ENCODE measurements at regions not wholly inside any gene's neighbourhood (a gene's known extent, or its start where the extent isn't known, plus 50 kb on each side); places are given as distances from the start of the nearest gene placed in this dataset.
A peak's percentile ranks its signal among the peaks of the same experiment; 100 is the strongest.

- ATAC-seq = no peak
- no peak overlapping the region for H3K27ac ChIP-seq (ENCODE audit: extremely low read length, insufficient read depth, low read length)
- no peak overlapping the region for H3K4me3 ChIP-seq (replicated peaks in 1 of 3; ENCODE audit: insufficient read depth in 1 of 3, low read depth in 2 of 3, low read length in 3 of 3)
- H3K9ac ChIP-seq (ENCODE audit: insufficient read depth, low read depth, low read length) = no peak overlapping the region
- no peak overlapping the region for H2AFZ ChIP-seq (ENCODE audit: low read length)
- peak; percentile 86; the same call in 1 of the 2 replicates for TF ChIP-seq PCBP1 (IDR thresholded peaks at IDR 0.05; ENCODE audit: borderline replicate concordance, low read depth, low read length)
- TF ChIP-seq HNRNPK (IDR thresholded peaks at IDR 0.05; ENCODE audit: low read depth, low read length, poor library complexity, severe bottlenecking) = peak; percentile 99
- TF ChIP-seq NCOA5 (CRISPR knock-in tag; IDR thresholded peaks at IDR 0.05) = no peak
- no peak overlapping the region for H3K4me2 ChIP-seq (ENCODE audit: low read depth, low read length)
- H3K36me3 ChIP-seq (replicated peaks in 1 of 2; ENCODE audit: control insufficient read depth in 1 of 2, insufficient read depth in 2 of 2, low read length in 2 of 2) = no peaks in the 10 kb centered on the region
- no peaks in the 10 kb centered on the region for H3K79me2 ChIP-seq (ENCODE audit: insufficient read depth, low read length)
- ChIA-PET POLR2A (no interaction called here), CTCF (ENCODE audit: low intra/inter-chr PET ratio, low total read pairs) (no interaction called here)
- intact Hi-C loops (cut with micrococcal nuclease; ENCODE audit: unreplicated experiment) = no loop called here
- H3K27me3 ChIP-seq (ENCODE audit: control insufficient read depth in 1 of 2, insufficient read depth in 2 of 2, low read length in 2 of 2) = no peaks in the 10 kb centered on the region
- no peak for FAIRE-seq
- no peaks in the 10 kb centered on the region for H4K20me1 ChIP-seq (ENCODE audit: insufficient read depth, low read length)
- in situ Hi-C loops (cut with HindIII; ENCODE audit: extremely low pct_ligation_motif_present, low pct_unique_long_range_greater_than_20kb) = no loop called here
- H3K9me3 ChIP-seq (ENCODE audit: low read length) = peaks cover 3% of the 10 kb centered on the region
- BruUV-seq (replicated peaks) = no TSS peak
- no peaks in the 10 kb centered on the region for H3K4me1 ChIP-seq (ENCODE audit: insufficient read depth, low read length)
- under 1% methylated on average over 2 of the region's 2 CpGs for WGBS (ENCODE audit: low lambda C conversion rate)
- DNase-seq (ENCODE audit: low spot score) = no peak
Observed at GRCh38 chr20:52838510-52839241, 133.5 kb upstream of the TSHZ2 start.

- no peaks in the 10 kb centered on the region for H3K79me2 ChIP-seq (ENCODE audit: insufficient read depth, low read length)
- ChIA-PET POLR2A (no interaction called here), CTCF (ENCODE audit: low intra/inter-chr PET ratio, low total read pairs) (no interaction called here)
- H3K4me2 ChIP-seq (ENCODE audit: low read depth, low read length) = no peak overlapping the region
- intact Hi-C loops (cut with micrococcal nuclease; ENCODE audit: unreplicated experiment) = no loop called here
- H3K36me3 ChIP-seq (replicated peaks in 1 of 2; ENCODE audit: control insufficient read depth in 1 of 2, insufficient read depth in 2 of 2, low read length in 2 of 2) = no peaks in the 10 kb centered on the region
- no peak overlapping the region for H3K9ac ChIP-seq (ENCODE audit: insufficient read depth, low read depth, low read length)
- H3K4me1 ChIP-seq (ENCODE audit: insufficient read depth, low read length) = no peaks in the 10 kb centered on the region
- in situ Hi-C loops (cut with HindIII; ENCODE audit: extremely low pct_ligation_motif_present, low pct_unique_long_range_greater_than_20kb) = no loop called here
- FAIRE-seq = no peak
- H3K9me3 ChIP-seq (ENCODE audit: low read length) = no peaks in the 10 kb centered on the region
- no peak for ATAC-seq
- BruUV-seq (replicated peaks) = no TSS peak
- H3K27ac ChIP-seq (ENCODE audit: extremely low read length, insufficient read depth, low read length) = no peak overlapping the region
- H3K27me3 ChIP-seq (ENCODE audit: control insufficient read depth in 1 of 2, insufficient read depth in 2 of 2, low read length in 2 of 2) = no peaks in the 10 kb centered on the region
- no peak for DNase-seq (ENCODE audit: low spot score)
- H4K20me1 ChIP-seq (ENCODE audit: insufficient read depth, low read length) = no peaks in the 10 kb centered on the region
- H2AFZ ChIP-seq (ENCODE audit: low read length) = no peak overlapping the region
- no peak overlapping the region for H3K4me3 ChIP-seq (replicated peaks in 1 of 3; ENCODE audit: insufficient read depth in 1 of 3, low read depth in 2 of 3, low read length in 3 of 3)
- WGBS (ENCODE audit: low lambda C conversion rate) = 23% methylated on average over 4 of the region's 4 CpGs
- no peak for TF ChIP-seq ZNF431 (CRISPR knock-in tag; IDR thresholded peaks at IDR 0.05; ENCODE audit: borderline replicate concordance, low read depth)
- TF ChIP-seq, protein P1, sequence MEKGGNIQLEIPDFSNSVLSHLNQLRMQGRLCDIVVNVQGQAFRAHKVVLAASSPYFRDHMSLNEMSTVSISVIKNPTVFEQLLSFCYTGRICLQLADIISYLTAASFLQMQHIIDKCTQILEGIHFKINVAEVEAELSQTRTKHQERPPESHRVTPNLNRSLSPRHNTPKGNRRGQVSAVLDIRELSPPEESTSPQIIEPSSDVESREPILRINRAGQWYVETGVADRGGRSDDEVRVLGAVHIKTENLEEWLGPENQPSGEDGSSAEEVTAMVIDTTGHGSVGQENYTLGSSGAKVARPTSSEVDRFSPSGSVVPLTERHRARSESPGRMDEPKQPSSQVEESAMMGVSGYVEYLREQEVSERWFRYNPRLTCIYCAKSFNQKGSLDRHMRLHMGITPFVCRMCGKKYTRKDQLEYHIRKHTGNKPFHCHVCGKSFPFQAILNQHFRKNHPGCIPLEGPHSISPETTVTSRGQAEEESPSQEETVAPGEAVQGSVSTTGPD (CRISPR knock-in tag; IDR thresholded peaks at IDR 0.05) = no peak
- TF ChIP-seq ZHX2 (IDR thresholded peaks at IDR 0.05; ENCODE audit: low read depth) = no peak
- no peak for TF ChIP-seq ZHX2 (CRISPR knock-in tag; IDR thresholded peaks at IDR 0.05; ENCODE audit: borderline replicate concordance)
- TF ChIP-seq CHCHD3 (CRISPR knock-in tag; IDR thresholded peaks at IDR 0.05) = no peak
- TF ChIP-seq KDM3A (CRISPR knock-in tag; IDR thresholded peaks at IDR 0.05; ENCODE audit: low read depth) = no peak
- no peak for TF ChIP-seq EZH2 (conservative IDR thresholded peaks at IDR 0.05; ENCODE audit: low read depth, low read length)
- TF ChIP-seq MBD4 (IDR thresholded peaks at IDR 0.05; ENCODE audit: borderline replicate concordance, low read length) = no peak
- TF ChIP-seq SSRP1 (CRISPR knock-in tag; IDR thresholded peaks at IDR 0.05) = no peak
Observed at GRCh38 chr20:52837378-52837777, 134.8 kb upstream of the TSHZ2 start.
